ENCODE measurements at regions not wholly inside any gene's neighbourhood (a gene's known extent, or its start where the extent isn't known, plus 50 kb on each side); places are given as distances from the start of the nearest gene placed in this dataset.

GRCh38 chr2:18237298-18237697 lies 323.2 kb downstream of the RDH14 start:
- H3K36me3 Mint-ChIP-seq (ENCODE audit: low read depth), result no peaks in the 10 kb centered on the region
- no peaks in the 10 kb centered on the region for H3K27me3 Mint-ChIP-seq (ENCODE audit: low read depth)
- H3K4me3 Mint-ChIP-seq (ENCODE audit: low read depth), result no peak overlapping the region
- H3K4me1 Mint-ChIP-seq (ENCODE audit: low read depth), result no peaks in the 10 kb centered on the region
- H3K27ac Mint-ChIP-seq, result no peak overlapping the region
- intact Hi-C loops (cut with micrococcal nuclease), result loop anchor here (2.0 kb wide), 1 partner anchor 26 kb away; no protein-coding TSS in a partner anchor
- H3K9me3 Mint-ChIP-seq, result no peaks in the 10 kb centered on the region
- no peak for DNase-seq (ENCODE audit: low spot score)

- no peak overlapping the region for H3K27ac Mint-ChIP-seq
- no peak for DNase-seq (ENCODE audit: low spot score)
- no peaks in the 10 kb centered on the region for H3K4me1 Mint-ChIP-seq (ENCODE audit: low read depth)
- H3K36me3 Mint-ChIP-seq (ENCODE audit: low read depth), result no peaks in the 10 kb centered on the region
- no peaks in the 10 kb centered on the region for H3K27me3 Mint-ChIP-seq (ENCODE audit: low read depth)
- intact Hi-C loops (cut with micrococcal nuclease), result no loop called here
- no peaks in the 10 kb centered on the region for H3K9me3 Mint-ChIP-seq
- H3K4me3 Mint-ChIP-seq (ENCODE audit: low read depth), result no peak overlapping the region
Measured at GRCh38 chr2:18232731-18233438, 327.6 kb downstream of the RDH14 start.

GRCh38 chr2:18230668-18231067 lies 329.8 kb downstream of the RDH14 start:
- Mint-ChIP-seq H3K4me3 (ENCODE audit: low read depth) (no peak overlapping the region), H3K9me3 (no peaks in the 10 kb centered on the region), H3K36me3 (ENCODE audit: low read depth) (no peaks in the 10 kb centered on the region), H3K4me1 (ENCODE audit: low read depth) (no peaks in the 10 kb centered on the region), H3K27me3 (ENCODE audit: low read depth) (no peaks in the 10 kb centered on the region), H3K27ac (no peak overlapping the region)
- no peak for DNase-seq (ENCODE audit: low spot score)
- intact Hi-C loops (cut with micrococcal nuclease), result no loop called here

DNA sequence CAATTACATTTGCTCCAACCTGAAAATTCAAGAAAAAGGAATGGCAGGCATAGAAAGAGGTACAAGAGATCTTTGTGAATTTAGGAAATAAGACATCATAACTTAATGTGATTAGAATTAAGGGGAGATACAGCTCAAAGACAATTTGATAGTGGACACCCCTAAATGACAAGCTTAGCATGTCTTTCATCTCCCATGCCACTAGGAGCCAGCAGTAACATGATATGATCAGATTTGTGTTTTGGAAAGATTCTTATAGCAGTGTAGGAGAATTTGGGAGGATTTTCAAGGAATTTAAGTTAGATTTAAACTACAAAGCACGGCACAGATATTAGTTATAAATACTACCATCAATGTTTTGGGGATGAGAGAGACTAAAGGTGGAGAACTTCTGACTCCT lies 340.8 kb downstream of the RDH14 start:
- H3K4me3 Mint-ChIP-seq (ENCODE audit: low read depth), result no peak overlapping the region
- no peaks in the 10 kb centered on the region for H3K36me3 Mint-ChIP-seq (ENCODE audit: low read depth)
- no peak for DNase-seq (ENCODE audit: low spot score)
- H3K4me1 Mint-ChIP-seq (ENCODE audit: low read depth), result no peaks in the 10 kb centered on the region
- H3K9me3 Mint-ChIP-seq, result no peaks in the 10 kb centered on the region
- no peak overlapping the region for H3K27ac Mint-ChIP-seq
- intact Hi-C loops (cut with micrococcal nuclease), result no loop called here
- no peaks in the 10 kb centered on the region for H3K27me3 Mint-ChIP-seq (ENCODE audit: low read depth)

DNA sequence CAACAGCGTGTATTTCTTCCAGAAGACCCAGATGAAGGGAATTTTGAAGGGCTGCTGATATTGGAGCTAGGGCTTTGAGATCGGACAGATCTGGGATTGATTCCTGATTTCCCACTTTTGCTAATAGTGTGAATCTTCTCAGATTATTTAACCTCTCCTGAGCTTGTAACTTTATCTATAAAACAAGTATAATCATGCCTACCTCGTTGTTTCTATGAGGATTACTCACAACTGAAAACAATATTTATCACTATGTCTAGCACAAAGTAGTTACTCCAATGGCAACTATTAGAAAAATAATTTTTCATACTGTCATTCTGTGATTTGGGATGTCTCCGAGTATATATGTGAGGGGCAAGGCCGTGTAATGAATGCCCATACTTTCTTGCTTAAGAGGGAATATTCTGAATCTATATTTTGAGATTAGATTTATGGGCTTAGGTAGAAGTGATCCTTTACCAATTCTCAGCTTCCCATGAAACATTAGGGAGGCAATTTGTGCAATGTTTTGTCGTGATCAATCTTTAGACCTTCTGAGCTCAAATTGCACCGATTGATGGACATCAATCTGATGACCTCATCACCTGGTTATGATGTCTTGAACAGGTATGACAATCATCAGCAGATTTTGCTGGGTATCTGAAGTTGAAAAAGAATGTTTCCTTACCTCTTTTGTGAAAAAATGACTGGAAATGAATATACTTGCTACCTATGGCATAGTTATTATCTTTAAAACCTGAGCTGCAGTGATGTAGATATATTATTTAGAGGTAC lies 339.9 kb downstream of the KCNS3 start:
- Mint-ChIP-seq H3K9me3 (no peaks in the 10 kb centered on the region), H3K27ac (no peak overlapping the region), H3K4me1 (ENCODE audit: low read depth) (no peaks in the 10 kb centered on the region), H3K36me3 (ENCODE audit: low read depth) (no peaks in the 10 kb centered on the region), H3K27me3 (ENCODE audit: low read depth) (no peaks in the 10 kb centered on the region), H3K4me3 (ENCODE audit: low read depth) (no peak overlapping the region)
- intact Hi-C loops (cut with micrococcal nuclease), result no loop called here
- DNase-seq (ENCODE audit: low spot score), result no peak

- H3K9me3 Mint-ChIP-seq, result no peaks in the 10 kb centered on the region
- no peaks in the 10 kb centered on the region for H3K4me1 Mint-ChIP-seq (ENCODE audit: low read depth)
- H3K36me3 Mint-ChIP-seq (ENCODE audit: low read depth), result no peaks in the 10 kb centered on the region
- no peaks in the 10 kb centered on the region for H3K27me3 Mint-ChIP-seq (ENCODE audit: low read depth)
- DNase-seq (ENCODE audit: low spot score), result no peak
- H3K27ac Mint-ChIP-seq, result no peak overlapping the region
- H3K4me3 Mint-ChIP-seq (ENCODE audit: low read depth), result no peak overlapping the region
- intact Hi-C loops (cut with micrococcal nuclease), result no loop called here
Measured at GRCh38 chr2:18214936-18215335, 336.5 kb downstream of the KCNS3 start.

GRCh38 chr2:18213986-18214385 lies 335.5 kb downstream of the KCNS3 start:
- no peaks in the 10 kb centered on the region for H3K4me1 Mint-ChIP-seq (ENCODE audit: low read depth)
- H3K27ac Mint-ChIP-seq, result no peak overlapping the region
- no peaks in the 10 kb centered on the region for H3K36me3 Mint-ChIP-seq (ENCODE audit: low read depth)
- H3K4me3 Mint-ChIP-seq (ENCODE audit: low read depth), result no peak overlapping the region
- no peaks in the 10 kb centered on the region for H3K9me3 Mint-ChIP-seq
- intact Hi-C loops (cut with micrococcal nuclease), result no loop called here
- no peak for DNase-seq (ENCODE audit: low spot score)
- H3K27me3 Mint-ChIP-seq (ENCODE audit: low read depth), result no peaks in the 10 kb centered on the region

GRCh38 chr2:18209934-18210639 lies 331.6 kb downstream of the KCNS3 start:
- Mint-ChIP-seq H3K27ac (no peak overlapping the region), H3K4me3 (ENCODE audit: low read depth) (no peak overlapping the region), H3K27me3 (ENCODE audit: low read depth) (no peaks in the 10 kb centered on the region), H3K4me1 (ENCODE audit: low read depth) (no peaks in the 10 kb centered on the region), H3K9me3 (no peaks in the 10 kb centered on the region), H3K36me3 (ENCODE audit: low read depth) (no peaks in the 10 kb centered on the region)
- intact Hi-C loops (cut with micrococcal nuclease), result loop anchor here (2.0 kb wide), 1 partner anchor 27 kb away; no protein-coding TSS in a partner anchor
- no peak for DNase-seq (ENCODE audit: low spot score)

DNA sequence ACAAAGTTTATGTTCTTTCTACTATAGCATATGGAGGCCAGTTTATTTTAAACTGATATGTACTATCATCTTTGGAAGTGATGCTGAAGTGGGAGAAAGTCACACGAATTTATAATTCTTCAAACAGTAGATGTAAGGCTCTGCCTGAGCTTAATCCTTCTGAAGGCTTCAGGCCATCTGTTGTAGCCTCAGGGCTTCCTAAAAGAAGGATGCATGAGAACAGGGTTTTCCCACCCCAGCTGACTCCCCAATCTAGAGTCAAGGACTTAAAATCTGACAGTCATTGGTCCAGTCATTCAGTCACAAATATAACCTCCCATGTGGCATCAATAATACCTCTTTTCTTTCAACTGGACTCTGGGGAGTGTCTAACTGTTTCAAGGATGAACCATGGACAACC lies 330.5 kb downstream of the KCNS3 start:
- no peak overlapping the region for H3K4me3 Mint-ChIP-seq (ENCODE audit: low read depth)

GRCh38 chr2:18200771-18201170 lies 322.3 kb downstream of the KCNS3 start:
- H3K9me3 Mint-ChIP-seq, result no peaks in the 10 kb centered on the region
- H3K4me1 Mint-ChIP-seq (ENCODE audit: low read depth), result no peaks in the 10 kb centered on the region
- no peak overlapping the region for H3K27ac Mint-ChIP-seq
- no peak for DNase-seq (ENCODE audit: low spot score)
- H3K27me3 Mint-ChIP-seq (ENCODE audit: low read depth), result no peaks in the 10 kb centered on the region
- intact Hi-C loops (cut with micrococcal nuclease), result no loop called here
- H3K36me3 Mint-ChIP-seq (ENCODE audit: low read depth), result no peaks in the 10 kb centered on the region
- no peak overlapping the region for H3K4me3 Mint-ChIP-seq (ENCODE audit: low read depth)

More for the DNA sequence above, 330.5 kb downstream of the KCNS3 start:
- Mint-ChIP-seq H3K9me3 (no peaks in the 10 kb centered on the region), H3K27me3 (ENCODE audit: low read depth) (no peaks in the 10 kb centered on the region), H3K27ac (no peak overlapping the region), H3K4me1 (ENCODE audit: low read depth) (no peaks in the 10 kb centered on the region), H3K36me3 (ENCODE audit: low read depth) (no peaks in the 10 kb centered on the region)
- no peak for DNase-seq (ENCODE audit: low spot score)
- intact Hi-C loops (cut with micrococcal nuclease), result no loop called here

DNA sequence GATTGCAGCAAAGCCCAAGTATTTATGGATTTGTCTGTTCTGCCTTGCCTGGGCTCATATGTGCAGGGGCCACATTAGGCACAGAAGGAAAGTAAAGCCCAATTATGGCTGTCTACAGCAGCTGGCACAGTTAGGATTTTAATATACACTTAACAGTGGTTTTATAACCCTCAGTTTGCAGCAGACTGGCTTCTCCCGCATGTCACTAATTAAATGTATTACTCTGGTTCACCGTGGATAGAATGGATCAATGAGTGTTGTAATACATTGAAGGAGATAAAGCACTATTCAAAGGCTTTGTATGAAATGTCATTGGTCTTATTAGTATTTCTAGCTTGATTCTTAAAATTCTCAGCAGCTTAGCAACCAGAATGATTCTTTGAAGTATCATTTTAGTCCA lies 320.2 kb downstream of the KCNS3 start:
- Mint-ChIP-seq H3K27me3 (ENCODE audit: low read depth) (no peaks in the 10 kb centered on the region), H3K27ac (no peak overlapping the region), H3K36me3 (ENCODE audit: low read depth) (no peaks in the 10 kb centered on the region)

DNA sequence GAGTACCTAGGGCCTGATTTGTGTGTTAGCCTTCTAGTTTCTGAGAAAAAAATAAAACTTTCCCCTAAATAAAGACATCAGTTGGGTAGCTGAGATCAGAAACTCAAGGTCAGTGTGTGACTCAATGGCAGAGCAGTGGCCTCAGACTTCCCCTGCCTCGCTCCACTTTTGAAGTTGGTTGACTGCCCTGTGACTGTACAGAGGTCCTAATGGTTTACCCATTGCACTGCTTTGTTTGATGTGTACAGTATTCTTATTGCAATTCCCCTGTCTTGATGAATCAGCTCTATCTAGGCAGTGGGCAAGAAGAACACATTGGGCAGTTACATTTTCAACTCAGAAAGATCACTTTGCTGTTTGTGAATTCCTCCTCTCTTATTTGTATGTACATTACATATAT lies 315.7 kb downstream of the KCNS3 start:
- Mint-ChIP-seq H3K4me1 (ENCODE audit: low read depth) (no peaks in the 10 kb centered on the region), H3K4me3 (ENCODE audit: low read depth) (no peak overlapping the region), H3K9me3 (no peaks in the 10 kb centered on the region), H3K36me3 (ENCODE audit: low read depth) (no peaks in the 10 kb centered on the region), H3K27ac (no peak overlapping the region), H3K27me3 (ENCODE audit: low read depth) (no peaks in the 10 kb centered on the region)
- intact Hi-C loops (cut with micrococcal nuclease), result no loop called here
- DNase-seq (ENCODE audit: low spot score), result no peak

More for the DNA sequence above, 320.2 kb downstream of the KCNS3 start:
- intact Hi-C loops (cut with micrococcal nuclease), result no loop called here
- no peak overlapping the region for H3K4me3 Mint-ChIP-seq (ENCODE audit: low read depth)
- no peak for DNase-seq (ENCODE audit: low spot score)
- H3K4me1 Mint-ChIP-seq (ENCODE audit: low read depth), result no peaks in the 10 kb centered on the region
- H3K9me3 Mint-ChIP-seq, result no peaks in the 10 kb centered on the region
